ENCODE measurements at regions not wholly inside any gene's neighbourhood (a gene's known extent, or its start where the extent isn't known, plus 50 kb on each side); places are given as distances from the start of the nearest gene placed in this dataset.

DNA sequence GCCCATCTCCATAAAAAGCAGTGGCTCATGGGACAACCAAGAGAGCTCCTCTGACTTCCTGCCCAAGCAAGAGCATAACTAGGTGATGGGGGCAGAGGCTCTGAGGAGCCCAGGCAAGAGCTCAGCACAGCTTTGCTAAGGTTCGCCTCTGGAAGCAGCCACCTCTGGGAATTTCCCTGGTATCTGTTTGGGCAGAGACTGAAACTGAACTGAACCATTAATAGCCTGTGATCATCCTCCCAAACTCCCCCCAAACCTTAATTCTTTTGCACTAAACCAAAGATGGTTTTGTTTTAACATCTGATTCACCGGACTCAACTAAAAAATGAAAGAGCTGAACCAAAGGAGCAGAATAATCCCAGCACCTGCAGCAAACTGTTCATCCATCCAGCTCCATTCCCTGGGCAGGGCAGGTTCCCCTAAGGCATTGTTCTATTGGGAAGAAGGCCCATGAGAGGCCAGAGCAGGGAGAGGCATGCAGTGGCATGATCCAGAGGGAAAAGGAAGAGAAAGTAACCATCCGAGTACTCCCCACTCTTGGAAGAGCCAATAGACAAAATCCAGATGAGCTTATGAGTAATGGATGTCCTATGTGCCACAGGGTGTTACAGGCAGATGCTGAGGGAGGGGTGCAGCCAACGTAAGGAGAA, 77.8 kb upstream of the KAZN start:
- H3K27me3 Mint-ChIP-seq, result peaks cover 9% of the 10 kb centered on the region
- H3K9me3 Mint-ChIP-seq, result peaks cover 3% of the 10 kb centered on the region
- no peak overlapping the region for H3K4me3 Mint-ChIP-seq

DNA sequence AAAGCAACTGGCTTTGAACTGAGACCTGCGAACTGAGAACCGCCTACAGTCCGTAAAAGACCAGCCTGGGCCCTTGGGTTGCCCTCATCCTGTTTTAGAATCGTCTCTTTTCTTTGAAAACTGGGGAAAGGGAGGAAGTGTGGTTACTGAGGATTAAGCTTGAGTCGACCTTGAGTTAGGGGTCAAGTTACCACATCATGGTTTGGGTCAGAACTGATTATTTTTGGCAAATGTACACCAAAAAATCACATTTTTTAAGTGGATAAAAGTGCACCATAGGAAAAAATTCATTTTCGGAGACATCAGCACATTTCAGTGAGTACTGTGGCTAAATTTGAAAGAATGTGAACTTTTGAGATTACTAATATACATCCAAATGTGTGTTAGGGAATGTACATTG, 76.9 kb upstream of the KAZN start:
- Mint-ChIP-seq H3K27me3 (peaks cover 8% of the 10 kb centered on the region), H3K4me3 (no peak overlapping the region), H3K4me1 (ENCODE audit: low read depth) (no peaks in the 10 kb centered on the region), H3K9me3 (peaks cover 3% of the 10 kb centered on the region), H3K27ac (no peak overlapping the region), H3K36me3 (ENCODE audit: low read depth) (no peaks in the 10 kb centered on the region)
- DNase-seq, result no peak

More for the DNA sequence above, 77.8 kb upstream of the KAZN start:
- Mint-ChIP-seq H3K27ac (no peak overlapping the region), H3K36me3 (ENCODE audit: low read depth) (no peaks in the 10 kb centered on the region), H3K4me1 (ENCODE audit: low read depth) (no peaks in the 10 kb centered on the region)
- no peak for DNase-seq

DNA sequence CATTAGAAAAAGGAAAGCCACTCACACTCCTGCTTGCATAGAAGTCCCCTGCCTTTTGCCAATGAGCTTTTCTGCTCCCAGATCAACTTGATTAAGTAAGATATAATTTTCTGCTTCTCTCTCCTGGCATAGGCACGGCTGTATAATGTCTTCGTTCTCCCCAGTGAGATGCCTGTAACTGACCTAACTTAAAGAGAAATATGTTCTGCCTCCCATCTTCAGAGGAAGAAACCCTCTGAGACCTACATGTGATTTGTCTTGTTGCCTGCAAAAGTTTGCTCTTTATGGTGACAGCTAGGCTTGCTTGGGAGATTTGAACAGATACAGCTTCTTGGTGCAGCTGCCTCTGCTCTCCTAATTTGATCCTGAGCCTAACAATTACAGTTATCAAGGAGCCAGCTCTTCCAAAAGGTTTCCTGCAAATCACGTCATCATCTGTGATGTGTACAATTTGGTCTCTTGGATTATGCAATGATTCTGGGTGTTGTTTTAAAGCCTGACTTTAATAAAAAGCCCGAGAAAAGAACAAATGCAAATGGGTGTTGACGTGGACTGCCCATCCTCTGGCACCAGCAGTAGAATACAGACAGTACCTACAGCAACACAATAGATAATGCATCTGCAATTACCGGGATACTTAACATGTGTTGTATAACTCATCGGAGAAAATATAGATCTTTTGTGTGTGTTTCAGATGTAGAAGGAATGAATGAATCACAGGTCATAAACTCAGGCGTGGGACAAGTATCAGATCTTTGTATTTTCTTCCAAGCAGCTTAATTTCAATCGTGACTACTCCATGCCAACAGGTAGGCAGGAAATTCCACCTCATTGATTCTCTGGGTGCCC, 76.2 kb upstream of the KAZN start:
- Mint-ChIP-seq H3K27ac (no peak overlapping the region), H3K4me1 (ENCODE audit: low read depth) (no peaks in the 10 kb centered on the region)

DNA sequence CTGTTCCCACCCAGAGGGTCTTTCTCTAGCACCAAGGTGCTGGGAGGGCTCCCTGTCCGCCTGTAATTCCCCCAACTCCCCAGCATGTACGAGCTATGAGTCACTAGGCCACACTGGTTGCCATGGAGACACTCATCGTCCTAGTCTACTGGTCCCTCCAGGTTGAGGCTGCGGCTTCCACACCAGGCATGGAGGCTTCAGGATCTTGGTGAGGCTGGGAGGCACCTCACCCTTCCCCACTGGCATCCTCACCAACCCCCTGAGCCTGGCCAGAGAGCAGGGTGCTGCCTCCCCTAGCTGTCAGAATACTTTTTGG, 75.6 kb upstream of the KAZN start:
- no peak overlapping the region for H3K27ac Mint-ChIP-seq
- H3K27me3 Mint-ChIP-seq, result peaks cover 4% of the 10 kb centered on the region
- DNase-seq, result no peak
- no peaks in the 10 kb centered on the region for H3K36me3 Mint-ChIP-seq (ENCODE audit: low read depth)
- no peaks in the 10 kb centered on the region for H3K9me3 Mint-ChIP-seq
- H3K4me1 Mint-ChIP-seq (ENCODE audit: low read depth), result no peaks in the 10 kb centered on the region
- no peak overlapping the region for H3K4me3 Mint-ChIP-seq

More for the DNA sequence above, 76.2 kb upstream of the KAZN start:
- no peak for DNase-seq
- peaks cover 8% of the 10 kb centered on the region for H3K27me3 Mint-ChIP-seq
- no peak overlapping the region for H3K4me3 Mint-ChIP-seq
- H3K9me3 Mint-ChIP-seq, result no peaks in the 10 kb centered on the region
- H3K36me3 Mint-ChIP-seq (ENCODE audit: low read depth), result no peaks in the 10 kb centered on the region

DNA sequence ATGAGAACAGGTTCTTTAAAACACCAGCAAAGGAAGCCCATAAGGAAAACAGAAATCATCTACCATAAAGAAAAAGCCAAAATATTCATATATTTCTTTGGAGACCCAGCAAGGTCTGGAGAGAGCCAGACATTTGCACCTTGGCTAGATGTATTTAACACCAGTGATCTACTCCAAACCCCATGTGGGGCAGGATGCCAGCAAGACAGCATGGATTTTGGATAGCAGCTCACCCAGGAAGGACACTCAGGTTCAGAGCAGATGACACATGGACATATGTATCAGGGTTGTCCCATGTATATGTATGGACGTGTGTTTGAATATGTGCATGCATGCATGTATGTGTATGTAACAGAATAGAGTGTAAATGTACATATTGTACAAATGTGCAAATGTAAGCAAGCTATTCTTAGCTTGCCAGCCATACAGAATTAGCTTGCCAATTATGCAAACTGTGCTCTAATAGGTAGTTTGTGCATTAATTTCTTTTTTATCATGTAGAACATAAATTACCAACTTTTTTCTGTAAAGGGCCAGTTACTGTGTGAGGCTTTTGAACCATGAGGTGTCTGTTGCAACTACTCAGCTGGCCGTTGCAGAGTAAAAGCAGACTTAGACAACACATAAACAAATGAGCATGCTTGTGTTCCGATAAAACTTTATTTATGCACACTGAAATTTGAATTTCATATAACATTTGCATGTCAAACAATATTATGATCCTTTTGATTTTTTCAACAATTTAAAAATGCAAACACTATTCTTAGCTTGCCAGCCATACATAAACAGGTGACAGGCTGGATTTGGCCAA, 73.5 kb upstream of the KAZN start:
- no peaks in the 10 kb centered on the region for H3K4me1 Mint-ChIP-seq (ENCODE audit: low read depth)
- H3K4me3 Mint-ChIP-seq, result no peak overlapping the region
- H3K27me3 Mint-ChIP-seq, result no peaks in the 10 kb centered on the region
- H3K9me3 Mint-ChIP-seq, result no peaks in the 10 kb centered on the region
- H3K27ac Mint-ChIP-seq, result no peak overlapping the region
- no peak for DNase-seq
- no peaks in the 10 kb centered on the region for H3K36me3 Mint-ChIP-seq (ENCODE audit: low read depth)

DNA sequence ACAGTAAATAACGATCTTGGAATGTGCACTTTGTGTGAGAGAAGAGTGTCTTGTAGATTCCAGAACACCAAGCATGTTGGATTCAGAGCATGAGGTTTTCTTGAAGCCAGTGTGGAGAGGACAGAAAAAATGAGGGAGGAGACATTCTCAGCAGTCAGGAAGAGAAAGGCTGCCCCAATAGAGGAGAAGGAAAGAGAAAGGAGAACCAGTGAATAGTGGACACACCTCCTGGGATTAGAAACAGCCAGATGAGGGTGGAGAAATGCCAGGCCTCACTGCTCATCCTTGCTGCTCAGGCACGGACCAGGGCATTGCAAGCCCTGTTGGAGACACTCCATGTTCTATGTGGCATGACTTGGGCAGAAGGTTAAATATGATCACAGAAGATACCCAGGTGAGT, 69.0 kb upstream of the KAZN start:
- no peaks in the 10 kb centered on the region for H3K36me3 Mint-ChIP-seq (ENCODE audit: low read depth)
- H3K9me3 Mint-ChIP-seq, result no peaks in the 10 kb centered on the region
- no peaks in the 10 kb centered on the region for H3K27me3 Mint-ChIP-seq
- no peak for DNase-seq
- H3K4me1 Mint-ChIP-seq (ENCODE audit: low read depth), result no peaks in the 10 kb centered on the region
- H3K4me3 Mint-ChIP-seq, result no peak overlapping the region
- no peak overlapping the region for H3K27ac Mint-ChIP-seq

DNA sequence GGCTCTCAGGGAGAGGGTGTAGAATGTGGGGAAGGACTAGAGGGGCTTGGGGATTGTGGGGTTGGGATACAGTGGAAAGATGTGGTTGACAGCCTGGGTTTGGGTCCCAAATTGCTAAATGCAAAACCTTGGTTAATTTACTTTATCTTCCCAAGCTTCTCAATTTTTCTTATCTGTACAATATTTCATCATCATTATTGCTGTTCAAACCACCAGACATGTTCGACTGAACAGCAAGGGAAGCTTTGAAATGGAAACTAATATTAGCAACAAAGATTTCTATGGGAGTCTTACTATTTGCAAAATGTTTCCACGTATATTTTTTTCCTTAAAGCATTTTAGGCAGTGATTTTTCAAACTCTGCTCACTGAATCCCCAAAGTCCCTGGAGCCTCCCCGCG, 67.0 kb upstream of the KAZN start:
- no peaks in the 10 kb centered on the region for H3K9me3 Mint-ChIP-seq
- H3K4me1 Mint-ChIP-seq (ENCODE audit: low read depth), result no peaks in the 10 kb centered on the region
- H3K27me3 Mint-ChIP-seq, result peaks cover 8% of the 10 kb centered on the region
- no peak overlapping the region for H3K27ac Mint-ChIP-seq
- H3K4me3 Mint-ChIP-seq, result no peak overlapping the region
- DNase-seq, result no peak
- no peaks in the 10 kb centered on the region for H3K36me3 Mint-ChIP-seq (ENCODE audit: low read depth)

DNA sequence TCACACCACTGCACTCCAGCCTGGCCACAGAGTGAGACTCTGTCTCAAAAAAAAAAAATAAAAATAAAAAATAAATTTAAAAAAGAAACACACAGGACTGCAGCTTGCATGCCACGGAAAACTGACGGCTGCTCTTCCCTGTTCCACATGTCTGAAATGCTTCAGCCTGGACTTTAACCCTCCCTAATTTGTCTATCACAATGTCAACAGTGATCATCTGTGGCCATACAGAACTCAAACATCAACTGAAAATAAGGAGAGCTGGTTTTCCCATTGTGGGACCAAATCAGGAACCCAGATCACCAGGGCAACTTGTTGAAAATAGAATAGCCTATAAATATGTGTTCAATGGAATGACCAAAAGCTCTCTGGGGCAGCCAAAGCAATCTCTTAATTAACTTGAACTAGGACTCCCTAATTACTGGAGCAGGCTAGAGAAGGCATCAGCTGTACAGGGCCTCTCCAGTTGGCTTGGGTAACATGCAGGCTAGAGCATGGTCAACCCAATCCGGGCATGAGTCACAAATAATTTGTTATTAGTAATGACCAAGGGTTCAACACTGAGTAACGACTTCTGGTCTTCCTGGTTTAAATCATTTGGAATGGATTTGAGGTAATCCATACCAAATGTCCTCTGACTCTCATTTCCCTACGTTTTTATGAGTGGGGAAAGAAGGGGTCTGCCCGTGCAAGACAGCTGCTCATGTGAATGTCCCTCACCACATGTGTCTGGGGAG, 62.7 kb upstream of the KAZN start:
- Mint-ChIP-seq H3K4me3 (no peak overlapping the region), H3K9me3 (peaks cover 2% of the 10 kb centered on the region), H3K27ac (no peak overlapping the region), H3K36me3 (ENCODE audit: low read depth) (no peaks in the 10 kb centered on the region), H3K4me1 (ENCODE audit: low read depth) (no peaks in the 10 kb centered on the region), H3K27me3 (peaks cover 10% of the 10 kb centered on the region)
- DNase-seq, result no peak

DNA sequence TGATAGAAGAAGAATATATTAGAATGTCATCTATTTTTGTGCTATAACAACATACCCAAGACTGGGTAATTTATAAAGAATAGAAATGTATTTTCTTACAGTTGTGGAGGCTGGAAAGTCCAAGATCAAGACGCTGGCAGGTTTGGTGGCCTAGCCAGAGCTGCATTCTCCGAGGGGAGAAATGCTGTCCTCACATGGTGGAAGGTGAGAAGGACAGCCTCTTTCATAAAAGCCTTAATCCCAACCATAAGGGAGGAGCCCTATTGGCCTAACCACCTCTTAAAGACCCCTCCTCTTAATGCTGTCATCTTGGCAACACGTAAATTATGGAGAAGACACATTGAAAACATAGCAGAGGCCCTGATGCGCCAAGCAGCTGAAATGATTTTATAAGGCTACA, 60.1 kb upstream of the KAZN start:
- Mint-ChIP-seq H3K27ac (no peak overlapping the region), H3K36me3 (ENCODE audit: low read depth) (no peaks in the 10 kb centered on the region), H3K9me3 (peaks cover 2% of the 10 kb centered on the region), H3K4me1 (ENCODE audit: low read depth) (no peaks in the 10 kb centered on the region), H3K4me3 (no peak overlapping the region), H3K27me3 (peaks cover 18% of the 10 kb centered on the region)
- no peak for DNase-seq

DNA sequence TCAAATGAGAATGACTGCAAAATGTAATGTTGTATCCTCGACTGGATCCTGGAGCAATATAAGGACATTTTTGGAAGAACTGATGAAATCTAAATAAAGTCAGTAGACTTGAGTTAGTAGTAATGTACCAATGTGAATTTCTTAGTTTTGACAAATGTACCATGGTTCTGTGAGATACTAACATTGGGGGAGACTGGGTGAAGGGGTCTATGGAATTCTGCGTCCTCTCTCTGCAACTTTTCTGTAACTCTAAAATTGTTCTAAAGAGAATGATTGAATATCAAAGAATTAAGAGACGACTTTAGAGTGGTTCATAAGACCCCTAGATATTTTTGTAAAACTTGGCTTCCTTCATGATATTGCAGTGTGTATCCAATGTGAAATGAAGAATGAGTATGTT, 59.2 kb upstream of the KAZN start:
- DNase-seq, result no peak
- Mint-ChIP-seq H3K36me3 (ENCODE audit: low read depth) (no peaks in the 10 kb centered on the region), H3K27me3 (peaks cover 18% of the 10 kb centered on the region), H3K4me3 (no peak overlapping the region), H3K9me3 (peaks cover 2% of the 10 kb centered on the region), H3K27ac (no peak overlapping the region), H3K4me1 (ENCODE audit: low read depth) (no peaks in the 10 kb centered on the region)

DNA sequence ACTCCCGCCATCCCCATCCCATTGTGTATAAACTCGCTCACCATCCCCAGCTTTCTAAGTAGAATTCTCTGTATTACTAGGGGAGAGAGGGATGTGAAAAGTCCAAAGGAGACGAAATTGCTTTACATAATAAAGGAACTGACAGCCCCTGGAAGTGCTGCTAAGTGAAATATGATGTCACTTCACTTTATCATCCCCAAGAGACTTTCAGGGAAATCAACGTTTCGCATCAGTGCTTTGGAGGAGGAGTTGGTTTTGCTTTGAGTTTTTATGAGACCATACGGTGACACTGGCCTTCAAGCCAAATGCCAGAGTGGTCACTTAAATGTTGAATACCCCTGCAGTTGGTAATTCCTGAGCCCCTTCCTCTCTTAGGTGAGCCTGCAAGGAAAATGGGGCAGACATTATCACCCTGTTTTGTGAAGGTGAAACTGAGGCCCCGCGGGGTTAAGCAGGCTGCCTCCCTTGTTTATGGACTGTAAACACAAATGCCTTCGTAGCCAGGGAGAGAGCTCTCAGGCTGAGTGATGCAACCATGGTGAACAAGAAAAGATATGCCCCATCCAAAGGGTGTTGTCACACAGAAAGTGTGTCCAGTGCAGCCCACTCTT, 58.4 kb upstream of the KAZN start:
- no peaks in the 10 kb centered on the region for H3K36me3 Mint-ChIP-seq (ENCODE audit: low read depth)
- no peaks in the 10 kb centered on the region for H3K4me1 Mint-ChIP-seq (ENCODE audit: low read depth)
- H3K4me3 Mint-ChIP-seq, result no peak overlapping the region
- H3K27ac Mint-ChIP-seq, result no peak overlapping the region
- peaks cover 2% of the 10 kb centered on the region for H3K9me3 Mint-ChIP-seq
- no peak for DNase-seq
- peaks cover 18% of the 10 kb centered on the region for H3K27me3 Mint-ChIP-seq

DNA sequence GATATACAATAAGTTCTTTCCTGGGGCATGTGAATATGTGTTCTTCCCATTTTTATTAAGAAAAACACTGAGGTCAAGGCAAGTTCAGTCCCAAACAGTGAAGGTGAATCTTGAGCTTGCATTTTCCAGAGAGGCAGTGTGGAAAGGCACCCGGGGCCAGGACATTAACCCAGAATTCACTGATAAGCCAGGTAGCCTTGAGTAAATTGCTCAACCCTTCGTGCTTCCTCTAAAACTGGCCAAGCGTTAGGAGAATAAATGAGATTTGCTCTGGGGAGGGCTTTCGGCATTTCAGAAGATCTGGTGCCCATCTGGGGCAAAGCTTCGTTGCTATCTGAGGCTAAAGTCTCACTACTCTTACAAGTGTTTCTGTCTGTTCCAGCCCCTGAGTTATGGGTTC, 57.1 kb upstream of the KAZN start:
- Mint-ChIP-seq H3K4me1 (ENCODE audit: low read depth) (no peaks in the 10 kb centered on the region), H3K27ac (no peak overlapping the region), H3K4me3 (no peak overlapping the region), H3K9me3 (peaks cover 2% of the 10 kb centered on the region), H3K27me3 (peaks cover 15% of the 10 kb centered on the region), H3K36me3 (ENCODE audit: low read depth) (no peaks in the 10 kb centered on the region)
- DNase-seq, result no peak

DNA sequence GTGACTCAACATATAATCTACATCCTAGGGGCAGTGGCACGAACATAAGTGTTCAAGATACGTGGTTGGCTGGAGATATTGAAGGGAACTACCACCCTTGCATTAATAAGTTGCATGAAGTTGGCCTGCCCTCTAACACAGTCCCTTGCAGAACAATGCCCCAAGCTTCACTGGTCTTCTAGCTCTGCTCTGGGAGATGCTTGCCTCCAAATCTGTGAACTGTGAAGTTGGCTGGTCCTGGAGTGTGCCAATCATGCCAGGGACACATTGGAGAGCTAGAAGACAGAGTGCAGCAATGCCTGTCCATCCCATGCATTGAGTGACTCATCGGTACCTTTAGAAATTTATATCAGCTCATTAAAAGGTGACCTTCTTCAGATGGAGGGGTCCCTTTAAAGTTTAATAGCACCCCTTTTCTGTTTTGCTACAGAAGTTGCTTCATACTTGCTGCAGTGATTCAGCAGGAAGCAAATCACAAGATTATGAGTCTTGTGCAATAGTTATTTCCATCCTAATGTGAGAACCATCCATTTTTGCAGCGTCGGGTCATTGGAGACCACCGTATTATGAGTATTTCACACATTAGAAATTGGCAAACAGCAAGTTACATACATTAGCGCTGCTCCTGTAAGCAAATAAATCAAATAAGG, 55.2 kb upstream of the KAZN start:
- peaks cover 16% of the 10 kb centered on the region for H3K27me3 Mint-ChIP-seq
- no peaks in the 10 kb centered on the region for H3K9me3 Mint-ChIP-seq
- no peak overlapping the region for H3K4me3 Mint-ChIP-seq
- no peak overlapping the region for H3K27ac Mint-ChIP-seq
- no peak for DNase-seq
- no peaks in the 10 kb centered on the region for H3K36me3 Mint-ChIP-seq (ENCODE audit: low read depth)
- no peaks in the 10 kb centered on the region for H3K4me1 Mint-ChIP-seq (ENCODE audit: low read depth)

DNA sequence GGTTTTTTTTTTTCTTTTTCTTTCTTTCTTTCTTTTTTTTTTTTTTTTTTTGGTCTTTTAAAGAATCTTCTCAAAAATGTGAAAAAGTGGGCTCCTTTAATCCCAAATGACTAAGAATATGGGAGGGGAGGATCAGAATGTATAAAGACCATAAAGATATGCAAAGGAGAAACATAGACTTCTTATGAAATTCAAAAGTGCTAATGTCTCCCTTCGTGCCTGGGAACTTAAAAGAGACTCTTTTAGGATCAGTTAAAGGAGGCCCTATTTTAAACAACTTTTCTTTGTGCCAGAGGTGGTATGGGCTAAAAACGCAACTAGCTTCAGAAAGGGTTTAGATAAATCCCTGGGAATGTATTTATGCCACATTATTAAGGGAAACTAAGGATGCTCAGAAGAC, 54.2 kb upstream of the KAZN start:
- peaks cover 16% of the 10 kb centered on the region for H3K27me3 Mint-ChIP-seq
- H3K4me1 Mint-ChIP-seq (ENCODE audit: low read depth), result no peaks in the 10 kb centered on the region
- H3K4me3 Mint-ChIP-seq, result no peak overlapping the region
- no peak for DNase-seq
- H3K36me3 Mint-ChIP-seq (ENCODE audit: low read depth), result no peaks in the 10 kb centered on the region
- no peak overlapping the region for H3K27ac Mint-ChIP-seq
- H3K9me3 Mint-ChIP-seq, result no peaks in the 10 kb centered on the region
